HUES64 (cell line): ENCODE measurements at regions not wholly inside any gene's neighbourhood (a gene's known extent, or its start where the extent isn't known, plus 50 kb on each side); places are given as distances from the start of the nearest gene placed in this dataset.

Experiments
- H3K27ac ChIP-seq: 2 replicates; pipeline ENCODE4 v1.7.0; 2013; ENCODE audit warnings: low read depth, low read length, inconsistent platforms
- H3K27me3 ChIP-seq: 2 replicates; pipeline ENCODE4 v1.6.1; 2013; ENCODE audit warnings: mild to moderate bottlenecking, low read length; ENCODE audit not compliant: insufficient read depth
- H3K36me3 ChIP-seq: 2 replicates; pipeline ENCODE4 v1.6.1; 2013; ENCODE audit warnings: mild to moderate bottlenecking, low read length; ENCODE audit not compliant: insufficient read depth
- H3K4me1 ChIP-seq: 2 replicates; pipeline ENCODE4 v1.6.1; 2013; ENCODE audit warnings: mild to moderate bottlenecking, low read length, moderate library complexity; ENCODE audit not compliant: insufficient read depth
- H3K4me3 ChIP-seq: 2 replicates; pipeline ENCODE4 v1.5.1; 2013; ENCODE audit warnings: mild to moderate bottlenecking, low read length, moderate library complexity
- H3K9ac ChIP-seq: 2 replicates; pipeline ENCODE4 v1.6.1; 2013; ENCODE audit warnings: mild to moderate bottlenecking, low read depth, low read length
- H3K9me3 ChIP-seq: 2 replicates; pipeline ENCODE4 v1.6.1; 2013; ENCODE audit warnings: low read depth, low read length; ENCODE audit not compliant: insufficient read depth
- WGBS: fragments of 150-250, 120-280 bp; methylation state at CpG from one replicate; pipeline ENCODE4 v1.1.7; 2013; ENCODE audit warnings: missing lambda C conversion rate; 5-methylcytosine and 5-hydroxymethylcytosine counted together

- Histone ChIP-seq H3K4me1 (no peaks in the 10 kb centered on the region), H3K27ac (no peak overlapping the region), H3K4me3 (no peak overlapping the region), H3K36me3 (no peaks in the 10 kb centered on the region), H3K27me3 (no peaks in the 10 kb centered on the region), H3K9ac (no peak overlapping the region), H3K9me3 (no peaks in the 10 kb centered on the region)
- WGBS = 97% methylated on average over 12 of the region's 12 CpGs
Observed at GRCh38 chr19:30084390-30084819, 142.4 kb downstream of the URI1 start.

GRCh38 chr19:30085394-30085793 lies 143.4 kb downstream of the URI1 start:
- H3K9me3 ChIP-seq = no peaks in the 10 kb centered on the region
- H3K4me1 ChIP-seq = no peaks in the 10 kb centered on the region
- H3K27ac ChIP-seq = no peak overlapping the region
- no peak overlapping the region for H3K9ac ChIP-seq
- no peaks in the 10 kb centered on the region for H3K36me3 ChIP-seq
- no peak overlapping the region for H3K4me3 ChIP-seq
- no peaks in the 10 kb centered on the region for H3K27me3 ChIP-seq
- WGBS = 53% methylated on average over 10 of the region's 10 CpGs

GRCh38 chr19:30086220-30086619 lies 144.2 kb downstream of the URI1 start:
- Histone ChIP-seq H3K4me3 (no peak overlapping the region), H3K27me3 (no peaks in the 10 kb centered on the region), H3K36me3 (no peaks in the 10 kb centered on the region), H3K27ac (no peak overlapping the region), H3K9ac (no peak overlapping the region), H3K4me1 (no peaks in the 10 kb centered on the region), H3K9me3 (no peaks in the 10 kb centered on the region)
- WGBS = 94% methylated on average over 3 of the region's 5 CpGs

GRCh38 chr19:30086916-30087315 lies 144.9 kb downstream of the URI1 start:
- no peak overlapping the region for H3K27ac ChIP-seq
- WGBS = 90% methylated on average over 10 of the region's 10 CpGs

GRCh38 chr19:30087381-30088138 lies 145.5 kb downstream of the URI1 start:
- Histone ChIP-seq H3K4me1 (no peaks in the 10 kb centered on the region), H3K36me3 (no peaks in the 10 kb centered on the region), H3K27ac (no peak overlapping the region), H3K27me3 (no peaks in the 10 kb centered on the region), H3K4me3 (no peak overlapping the region), H3K9me3 (no peaks in the 10 kb centered on the region), H3K9ac (no peak overlapping the region)
- 94% methylated on average over 11 of the region's 11 CpGs for WGBS

More at GRCh38 chr19:30086916-30087315, 144.9 kb downstream of the URI1 start:
- Histone ChIP-seq H3K4me3 (no peak overlapping the region), H3K9ac (no peak overlapping the region), H3K27me3 (no peaks in the 10 kb centered on the region), H3K4me1 (no peaks in the 10 kb centered on the region), H3K9me3 (no peaks in the 10 kb centered on the region), H3K36me3 (no peaks in the 10 kb centered on the region)

- Histone ChIP-seq H3K4me1 (no peaks in the 10 kb centered on the region), H3K9ac (no peak overlapping the region), H3K27ac (no peak overlapping the region), H3K27me3 (no peaks in the 10 kb centered on the region), H3K4me3 (no peak overlapping the region), H3K9me3 (no peaks in the 10 kb centered on the region), H3K36me3 (no peaks in the 10 kb centered on the region)
- 97% methylated on average over 7 of the region's 7 CpGs for WGBS
Observed at GRCh38 chr19:30088567-30088966, 146.5 kb downstream of the URI1 start.

- Histone ChIP-seq H3K4me1 (no peaks in the 10 kb centered on the region), H3K27me3 (no peaks in the 10 kb centered on the region), H3K27ac (no peak overlapping the region), H3K9ac (no peak overlapping the region), H3K36me3 (no peaks in the 10 kb centered on the region), H3K4me3 (no peak overlapping the region), H3K9me3 (no peaks in the 10 kb centered on the region)
- 94% methylated on average over 20 of the region's 20 CpGs for WGBS
Observed at GRCh38 chr19:30089086-30089665, 147.1 kb downstream of the URI1 start.

GRCh38 chr19:30090476-30090875 lies 148.4 kb downstream of the URI1 start:
- Histone ChIP-seq H3K36me3 (no peaks in the 10 kb centered on the region), H3K27ac (no peak overlapping the region), H3K27me3 (no peaks in the 10 kb centered on the region), H3K9ac (no peak overlapping the region), H3K9me3 (no peaks in the 10 kb centered on the region), H3K4me3 (no peak overlapping the region), H3K4me1 (no peaks in the 10 kb centered on the region)
- 95% methylated on average over 6 of the region's 6 CpGs for WGBS

- Histone ChIP-seq H3K4me1 (no peaks in the 10 kb centered on the region), H3K27ac (no peak overlapping the region), H3K27me3 (no peaks in the 10 kb centered on the region), H3K4me3 (no peak overlapping the region), H3K9me3 (no peaks in the 10 kb centered on the region), H3K9ac (no peak overlapping the region), H3K36me3 (no peaks in the 10 kb centered on the region)
- WGBS = 84% methylated on average over 7 of the region's 7 CpGs
Observed at GRCh38 chr19:30090963-30091362, 148.9 kb downstream of the URI1 start.

- 96% methylated on average over 10 of the region's 10 CpGs for WGBS
Observed at GRCh38 chr19:30091456-30091855, 149.4 kb downstream of the URI1 start.

GRCh38 chr19:30091856-30092255 lies 149.8 kb downstream of the URI1 start:
- Histone ChIP-seq H3K9me3 (no peaks in the 10 kb centered on the region), H3K27ac (no peak overlapping the region), H3K4me3 (no peak overlapping the region), H3K4me1 (no peaks in the 10 kb centered on the region), H3K27me3 (no peaks in the 10 kb centered on the region), H3K9ac (no peak overlapping the region), H3K36me3 (no peaks in the 10 kb centered on the region)
- whole genome bisulfite sequencing = 91% methylated on average over 3 of the region's 3 CpGs

More at GRCh38 chr19:30091456-30091855, 149.4 kb downstream of the URI1 start:
- H3K36me3 ChIP-seq = no peaks in the 10 kb centered on the region
- no peak overlapping the region for H3K27ac ChIP-seq
- no peaks in the 10 kb centered on the region for H3K27me3 ChIP-seq
- H3K4me3 ChIP-seq = no peak overlapping the region
- H3K9ac ChIP-seq = no peak overlapping the region
- no peaks in the 10 kb centered on the region for H3K4me1 ChIP-seq
- no peaks in the 10 kb centered on the region for H3K9me3 ChIP-seq
